ENCODE measurements at regions not wholly inside any gene's neighbourhood (a gene's known extent, or its start where the extent isn't known, plus 50 kb on each side); places are given as distances from the start of the nearest gene placed in this dataset.

DNA sequence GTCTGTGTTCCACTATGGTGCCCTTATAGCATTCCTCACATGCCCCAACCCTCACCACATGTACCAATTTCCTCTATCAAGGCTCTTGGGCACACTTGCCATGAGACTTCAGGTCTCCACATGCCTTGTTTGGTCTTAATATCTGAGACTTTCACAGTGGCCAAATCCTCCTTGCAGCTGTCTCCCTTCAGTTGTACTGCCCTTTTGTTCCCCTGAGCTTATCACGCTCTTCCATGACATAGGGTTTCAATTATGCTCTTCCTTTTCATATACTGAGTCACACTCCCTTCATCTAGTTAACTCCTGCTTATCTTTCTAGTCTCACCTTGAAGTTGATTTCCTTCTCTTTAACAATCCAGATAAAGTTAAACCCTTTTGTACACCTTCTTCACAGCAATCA lies 212.9 kb downstream of the PDHA2 start:
- TF ChIP-seq, protein P1, sequence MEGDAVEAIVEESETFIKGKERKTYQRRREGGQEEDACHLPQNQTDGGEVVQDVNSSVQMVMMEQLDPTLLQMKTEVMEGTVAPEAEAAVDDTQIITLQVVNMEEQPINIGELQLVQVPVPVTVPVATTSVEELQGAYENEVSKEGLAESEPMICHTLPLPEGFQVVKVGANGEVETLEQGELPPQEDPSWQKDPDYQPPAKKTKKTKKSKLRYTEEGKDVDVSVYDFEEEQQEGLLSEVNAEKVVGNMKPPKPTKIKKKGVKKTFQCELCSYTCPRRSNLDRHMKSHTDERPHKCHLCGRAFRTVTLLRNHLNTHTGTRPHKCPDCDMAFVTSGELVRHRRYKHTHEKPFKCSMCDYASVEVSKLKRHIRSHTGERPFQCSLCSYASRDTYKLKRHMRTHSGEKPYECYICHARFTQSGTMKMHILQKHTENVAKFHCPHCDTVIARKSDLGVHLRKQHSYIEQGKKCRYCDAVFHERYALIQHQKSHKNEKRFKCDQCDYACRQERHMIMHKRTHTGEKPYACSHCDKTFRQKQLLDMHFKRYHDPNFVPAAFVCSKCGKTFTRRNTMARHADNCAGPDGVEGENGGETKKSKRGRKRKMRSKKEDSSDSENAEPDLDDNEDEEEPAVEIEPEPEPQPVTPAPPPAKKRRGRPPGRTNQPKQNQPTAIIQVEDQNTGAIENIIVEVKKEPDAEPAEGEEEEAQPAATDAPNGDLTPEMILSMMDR (IDR thresholded peaks at IDR 0.05; ENCODE audit: low read length) = no peak
- no peak for TF ChIP-seq EZH2 (IDR thresholded peaks at IDR 0.05; ENCODE audit: borderline replicate concordance, low read length)
